ENCODE measurements at regions not wholly inside any gene's neighbourhood (a gene's known extent, or its start where the extent isn't known, plus 50 kb on each side); places are given as distances from the start of the nearest gene placed in this dataset.

GRCh38 chr1:22289307-22289995 is 146.6 kb upstream of the WNT4 start:
- ChIA-PET POLR2A (no interaction called here), CTCF (no interaction called here)
- no peak for TF ChIP-seq PKNOX1 (IDR thresholded peaks at IDR 0.05)
- no peak for TF ChIP-seq TARDBP (IDR thresholded peaks at IDR 0.05)
- no peak for TF ChIP-seq CTBP1 (IDR thresholded peaks at IDR 0.05; ENCODE audit: borderline replicate concordance)
- no peak for TF ChIP-seq ZNF384 (IDR thresholded peaks at IDR 0.05)
- no peak for TF ChIP-seq NFRKB (IDR thresholded peaks at IDR 0.05)
- TF ChIP-seq SUZ12 (IDR thresholded peaks at IDR 0.05) = no peak
- no peak for TF ChIP-seq FOXK2 (IDR thresholded peaks at IDR 0.05)
- TF ChIP-seq ELF4 (IDR thresholded peaks at IDR 0.05) = no peak
- TF ChIP-seq SP1 (IDR thresholded peaks at IDR 0.05) = no peak
- TF ChIP-seq FOXM1 (IDR thresholded peaks at IDR 0.05; ENCODE audit: borderline replicate concordance) = no peak
- TF ChIP-seq ARNT (IDR thresholded peaks at IDR 0.05) = no peak
- TF ChIP-seq LEF1 (IDR thresholded peaks at IDR 0.05; ENCODE audit: borderline replicate concordance) = no peak
- TF ChIP-seq BHLHE40 (IDR thresholded peaks at IDR 0.05; ENCODE audit: borderline replicate concordance) = no peak
- TF ChIP-seq L3MBTL2 (conservative IDR thresholded peaks at IDR 0.05) = no peak
- no peak for TF ChIP-seq HDGF (IDR thresholded peaks at IDR 0.05; ENCODE audit: borderline replicate concordance)
- TF ChIP-seq FOXA1 (IDR thresholded peaks at IDR 0.05) = no peak
- no peak for DNase-seq (ENCODE audit: extremely low spot score)

- no peak for TF ChIP-seq HDGF (IDR thresholded peaks at IDR 0.05; ENCODE audit: borderline replicate concordance)
- no peak for TF ChIP-seq FOXM1 (IDR thresholded peaks at IDR 0.05; ENCODE audit: borderline replicate concordance)
- TF ChIP-seq ARNT (IDR thresholded peaks at IDR 0.05) = no peak
- no peak for TF ChIP-seq L3MBTL2 (conservative IDR thresholded peaks at IDR 0.05)
- TF ChIP-seq FOXK2 (IDR thresholded peaks at IDR 0.05) = no peak
- no peak for TF ChIP-seq ELF4 (IDR thresholded peaks at IDR 0.05)
- no peak for TF ChIP-seq SUZ12 (IDR thresholded peaks at IDR 0.05)
- no peak for TF ChIP-seq LEF1 (IDR thresholded peaks at IDR 0.05; ENCODE audit: borderline replicate concordance)
- TF ChIP-seq CTBP1 (IDR thresholded peaks at IDR 0.05; ENCODE audit: borderline replicate concordance) = no peak
- CTCF ChIA-PET = interaction anchor here (0.6 kb wide), 1 partner anchor 9 kb away, joined by 3 read pairs; no protein-coding TSS in a partner anchor
- POLR2A ChIA-PET = no interaction called here
- no peak for DNase-seq (ENCODE audit: extremely low spot score)
Observed at GRCh38 chr1:22290157-22290556, 147.3 kb upstream of the WNT4 start.

GRCh38 chr1:22290611-22291010 is 147.7 kb upstream of the WNT4 start:
- POLR2A ChIA-PET = no interaction called here
- CTCF ChIA-PET = interaction anchor here (0.6 kb wide), 2 partner anchors 9 to 126 kb away, joined by 3 read pairs; no protein-coding TSS in a partner anchor
- TF ChIP-seq NFRKB (IDR thresholded peaks at IDR 0.05) (no peak), FOXM1 (IDR thresholded peaks at IDR 0.05; ENCODE audit: borderline replicate concordance) (no peak), L3MBTL2 (conservative IDR thresholded peaks at IDR 0.05) (no peak), BHLHE40 (IDR thresholded peaks at IDR 0.05; ENCODE audit: borderline replicate concordance) (no peak), SUZ12 (IDR thresholded peaks at IDR 0.05) (no peak), CTBP1 (IDR thresholded peaks at IDR 0.05; ENCODE audit: borderline replicate concordance) (no peak), ZNF384 (IDR thresholded peaks at IDR 0.05) (no peak), FOXK2 (IDR thresholded peaks at IDR 0.05) (no peak), FOXA1 (IDR thresholded peaks at IDR 0.05) (no peak), ARNT (IDR thresholded peaks at IDR 0.05) (no peak), ELF4 (IDR thresholded peaks at IDR 0.05) (no peak), TARDBP (IDR thresholded peaks at IDR 0.05) (no peak), HDGF (IDR thresholded peaks at IDR 0.05; ENCODE audit: borderline replicate concordance) (no peak), LEF1 (IDR thresholded peaks at IDR 0.05; ENCODE audit: borderline replicate concordance) (no peak), PKNOX1 (IDR thresholded peaks at IDR 0.05) (no peak), SP1 (IDR thresholded peaks at IDR 0.05) (no peak)
- DNase-seq (ENCODE audit: extremely low spot score) = no peak

- TF ChIP-seq BHLHE40 (IDR thresholded peaks at IDR 0.05; ENCODE audit: borderline replicate concordance) (no peak), SUZ12 (IDR thresholded peaks at IDR 0.05) (no peak), ZNF384 (IDR thresholded peaks at IDR 0.05) (no peak), FOXA1 (IDR thresholded peaks at IDR 0.05) (no peak), ELF4 (IDR thresholded peaks at IDR 0.05) (no peak), TARDBP (IDR thresholded peaks at IDR 0.05) (no peak), NFRKB (IDR thresholded peaks at IDR 0.05) (no peak), FOXK2 (IDR thresholded peaks at IDR 0.05) (no peak), SP1 (IDR thresholded peaks at IDR 0.05) (no peak), PKNOX1 (IDR thresholded peaks at IDR 0.05) (no peak), FOXM1 (IDR thresholded peaks at IDR 0.05; ENCODE audit: borderline replicate concordance) (no peak), LEF1 (IDR thresholded peaks at IDR 0.05; ENCODE audit: borderline replicate concordance) (no peak), ARNT (IDR thresholded peaks at IDR 0.05) (no peak), L3MBTL2 (conservative IDR thresholded peaks at IDR 0.05) (no peak), CTBP1 (IDR thresholded peaks at IDR 0.05; ENCODE audit: borderline replicate concordance) (no peak), HDGF (IDR thresholded peaks at IDR 0.05; ENCODE audit: borderline replicate concordance) (no peak)
- no peak for DNase-seq (ENCODE audit: extremely low spot score)
- CTCF ChIA-PET = interaction anchor here (0.6 kb wide), 1 partner anchor 125 kb away, joined by 3 read pairs; no protein-coding TSS in a partner anchor
- POLR2A ChIA-PET = no interaction called here
Observed at GRCh38 chr1:22291057-22291456, 148.2 kb upstream of the WNT4 start.

GRCh38 chr1:22291494-22291893 is 148.6 kb upstream of the WNT4 start:
- DNase-seq (ENCODE audit: extremely low spot score) = no peak
- TF ChIP-seq SUZ12 (IDR thresholded peaks at IDR 0.05) (no peak), NFRKB (IDR thresholded peaks at IDR 0.05) (no peak), FOXM1 (IDR thresholded peaks at IDR 0.05; ENCODE audit: borderline replicate concordance) (no peak)
- ChIA-PET CTCF (no interaction called here), POLR2A (no interaction called here)
